MV-4-11 (cell line): ENCODE measurements at regions not wholly inside any gene's neighbourhood (a gene's known extent, or its start where the extent isn't known, plus 50 kb on each side); places are given as distances from the start of the nearest gene placed in this dataset.
"Not testable (repeated sequence)": the region's sequence is repeated elsewhere in the genome, so short reads cannot be mapped to it uniquely, and the experiment has no call there.

Source experiments
- DNase-seq: peaks from one replicate; lab custom pipeline; 2025; lab: John Stamatoyannopoulos, UW

- DNase-seq: no peak
Measured at GRCh38 chr7:69439636-69440325, 158.5 kb upstream of the AUTS2 start.

- DNase-seq: no peak
Measured at GRCh38 chr7:69440976-69441375, 157.3 kb upstream of the AUTS2 start.

DNA sequence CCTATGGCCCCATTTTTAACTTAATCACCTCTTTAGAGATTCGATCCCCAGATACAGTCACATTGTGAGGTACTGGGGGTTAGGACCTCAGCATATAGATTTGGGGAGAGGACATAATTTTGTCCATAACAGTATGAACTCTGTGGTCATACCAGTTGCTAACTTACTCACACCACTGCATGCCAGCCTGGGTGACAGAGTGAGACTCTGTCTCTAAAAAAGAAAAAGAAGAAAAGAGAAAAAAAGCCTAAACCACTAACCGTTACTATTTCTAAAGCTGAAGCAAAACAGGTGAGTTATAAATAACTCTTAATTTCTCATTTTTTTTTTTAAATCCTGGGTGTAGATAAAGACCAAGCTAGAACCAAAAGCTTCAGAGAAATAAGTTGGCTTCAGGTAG is 155.1 kb upstream of the AUTS2 start:
- DNase-seq: no peak

DNA sequence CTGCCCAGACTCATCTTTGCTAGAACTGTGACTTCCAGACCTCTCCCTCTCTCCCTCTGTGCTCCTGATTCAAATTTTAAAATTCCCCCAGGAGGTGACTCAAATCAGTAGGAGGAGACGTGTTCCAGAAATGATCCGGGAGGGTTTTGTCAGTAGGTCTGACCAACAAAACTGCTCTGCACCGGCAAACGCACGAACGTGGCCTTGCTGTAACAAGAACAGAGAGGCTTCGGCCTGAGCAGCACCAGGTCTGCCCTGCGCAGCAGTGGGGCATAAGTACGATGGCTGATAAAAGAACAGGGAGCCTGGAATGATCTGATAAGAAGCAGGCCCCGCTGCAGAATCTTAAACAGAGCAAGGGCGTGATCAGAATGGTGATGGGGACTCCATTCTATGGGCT is 152.7 kb upstream of the AUTS2 start:
- DNase-seq: no peak

- DNase-seq: not testable (repeated sequence)
Measured at GRCh38 chr7:69446213-69446612, 152.1 kb upstream of the AUTS2 start.

- no peak for DNase-seq
Measured at GRCh38 chr7:69448071-69448470, 150.2 kb upstream of the AUTS2 start.

GRCh38 chr7:69450456-69450855 is 147.8 kb upstream of the AUTS2 start:
- no peak for DNase-seq

DNA sequence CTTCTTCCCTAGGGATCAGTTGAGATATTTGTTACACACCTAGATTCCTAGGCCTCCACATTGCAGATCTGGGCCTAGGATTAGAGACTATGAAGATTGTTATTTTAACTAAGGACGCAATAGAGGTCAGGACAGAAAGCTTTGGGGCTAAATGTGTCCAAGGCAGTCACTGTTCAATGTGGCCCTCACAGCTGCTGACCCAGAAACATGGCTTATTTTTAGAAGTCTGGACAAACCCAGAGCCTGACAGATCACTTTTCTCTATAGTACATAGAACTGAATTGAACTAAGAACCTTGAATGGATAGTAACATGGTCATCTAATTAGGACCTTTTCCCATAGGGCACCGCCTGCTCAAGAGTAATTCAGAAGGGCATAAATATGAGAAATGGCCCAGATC is 146.6 kb upstream of the AUTS2 start:
- DNase-seq: no peak

DNA sequence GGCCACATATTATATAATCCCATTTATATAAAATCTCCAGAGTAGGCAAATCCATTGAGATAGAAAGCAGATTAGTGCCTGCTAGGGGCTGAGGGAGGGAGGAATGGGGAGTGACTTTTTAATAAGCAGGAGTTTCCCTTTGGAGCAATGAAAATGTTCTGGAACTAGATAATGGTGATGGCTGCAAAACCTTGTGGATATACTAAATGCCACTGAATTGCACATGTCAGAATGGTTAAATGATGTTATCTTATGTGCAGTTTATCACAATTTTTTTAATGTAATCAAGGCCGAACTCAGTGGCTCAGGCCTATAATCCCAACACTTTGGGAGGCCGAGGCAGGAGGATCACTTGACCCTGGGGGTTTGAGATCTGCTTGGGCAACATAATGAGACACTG is 145.5 kb upstream of the AUTS2 start:
- DNase-seq: no peak

DNA sequence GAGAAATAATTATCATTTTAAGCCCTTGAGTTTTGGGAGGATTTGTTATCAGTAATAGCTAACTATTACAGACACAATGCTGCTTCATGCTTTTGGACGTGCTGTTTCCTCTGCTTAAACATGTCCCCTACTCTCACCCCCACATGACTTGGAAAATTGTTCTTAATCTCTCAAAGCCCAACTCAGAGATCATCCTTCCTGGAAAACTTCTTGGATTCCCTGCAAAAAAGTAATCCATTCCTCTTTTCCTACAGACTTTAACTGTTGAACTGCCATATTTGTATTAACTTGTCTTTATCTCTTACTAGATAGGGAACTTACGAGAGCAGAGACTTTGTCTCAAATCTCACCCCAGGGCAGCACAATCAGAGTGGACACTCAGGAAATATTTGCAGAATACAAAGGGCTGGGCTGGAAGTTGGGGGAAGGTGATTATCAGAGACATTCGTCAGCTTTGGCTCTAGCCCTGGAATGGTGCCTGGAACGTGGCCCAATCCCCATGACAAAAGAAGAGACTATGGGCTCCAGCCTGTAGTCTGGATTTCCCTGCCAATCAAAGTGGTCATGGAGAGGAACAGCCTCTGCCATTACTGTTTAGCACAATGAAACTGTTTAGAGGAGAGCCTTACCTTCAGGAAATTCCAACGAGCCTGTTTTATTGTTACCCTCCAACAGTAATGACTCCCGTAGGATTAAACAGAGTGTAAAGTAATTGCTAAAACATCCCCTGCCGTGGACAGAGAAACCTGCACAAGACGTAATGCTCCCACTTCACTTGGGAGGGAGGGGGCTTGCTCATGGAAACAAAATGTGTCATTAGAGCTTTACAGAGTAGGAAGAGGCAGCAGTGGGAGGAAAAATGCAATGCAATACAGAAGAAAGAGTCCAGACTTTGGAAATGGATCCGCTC is 140.4 kb upstream of the AUTS2 start:
- no peak for DNase-seq

- DNase-seq: no peak
Measured at GRCh38 chr7:69464035-69464434, 134.2 kb upstream of the AUTS2 start.

- DNase-seq: no peak
Measured at GRCh38 chr7:69465262-69465661, 133.0 kb upstream of the AUTS2 start.

DNA sequence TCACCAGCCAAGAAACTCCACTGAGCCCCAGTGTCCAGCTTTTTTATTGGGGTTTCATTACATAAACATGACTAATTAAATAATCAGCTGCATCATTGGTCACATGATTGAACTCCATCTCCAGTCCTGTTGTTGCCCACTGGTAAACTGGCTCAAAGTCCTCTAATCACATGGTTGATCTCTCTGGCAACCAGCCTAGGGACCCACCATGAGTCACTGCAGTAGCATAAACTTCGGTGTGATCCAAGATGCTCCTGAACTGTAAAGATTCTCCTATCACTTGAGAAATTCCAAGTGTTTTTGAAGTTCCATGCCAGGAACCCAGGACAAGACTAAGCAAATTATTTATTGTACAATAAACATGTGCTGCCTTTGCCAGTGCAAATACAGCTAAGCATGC is 130.4 kb upstream of the AUTS2 start:
- no peak for DNase-seq

GRCh38 chr7:69476416-69476815 is 121.9 kb upstream of the AUTS2 start:
- DNase-seq: no peak

DNA sequence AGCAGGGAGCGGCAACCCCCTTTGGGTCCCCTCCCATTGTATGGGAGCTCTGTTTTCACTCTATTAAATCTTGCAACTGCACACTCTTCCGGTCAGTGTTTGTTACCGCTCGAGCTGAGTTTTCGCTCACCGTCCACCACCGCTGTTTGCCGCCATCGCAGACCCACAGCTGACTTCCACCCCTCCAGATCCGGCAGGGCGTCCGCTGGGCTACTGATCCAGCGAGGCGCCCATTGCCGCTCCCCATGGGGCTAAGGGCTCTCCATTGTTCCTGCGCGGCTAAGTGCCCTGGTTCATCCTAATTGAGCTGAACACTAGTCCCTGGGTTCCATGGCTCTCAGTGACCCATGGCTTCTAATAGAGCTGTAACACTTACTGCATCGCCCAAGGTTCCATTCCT is 115.6 kb upstream of the AUTS2 start:
- DNase-seq: no peak

DNA sequence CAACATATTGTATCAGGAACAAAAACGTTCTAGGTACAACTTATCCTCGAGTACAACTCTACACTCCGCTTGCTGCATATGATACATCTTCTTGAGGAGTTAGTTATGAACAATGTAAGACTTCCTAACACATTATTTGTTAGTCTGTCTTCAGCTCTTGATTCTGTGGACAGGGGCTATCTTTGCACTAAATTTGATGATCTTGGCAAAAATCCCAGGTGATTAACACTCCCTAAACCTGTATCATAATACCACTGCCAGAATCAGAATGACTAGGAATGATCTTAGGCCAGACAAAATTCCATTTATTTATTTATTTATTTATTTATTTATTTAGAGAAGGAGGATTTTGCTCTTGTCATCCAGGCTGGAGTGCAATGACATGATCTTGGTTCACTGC is 108.7 kb upstream of the AUTS2 start:
- DNase-seq: no peak

DNA sequence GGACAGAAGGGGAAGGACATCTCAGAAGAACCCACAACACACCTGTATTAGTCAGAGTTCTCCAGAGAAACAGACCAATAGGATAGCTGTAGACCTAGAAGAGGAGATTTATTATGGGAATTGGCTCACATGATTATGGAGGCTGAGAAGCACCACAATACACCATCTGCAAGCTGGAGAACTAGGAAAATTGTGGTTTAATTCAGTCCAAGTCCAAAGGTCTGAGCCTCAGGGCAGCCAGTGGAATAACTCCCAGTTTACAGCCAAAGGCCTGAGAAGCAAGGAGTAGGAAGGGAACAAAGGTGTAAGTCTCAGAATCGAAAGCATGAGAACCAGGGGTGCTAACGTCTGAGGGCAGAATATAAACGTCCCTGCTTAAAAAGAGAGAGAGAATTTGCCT is 99.6 kb upstream of the AUTS2 start:
- no peak for DNase-seq

DNA sequence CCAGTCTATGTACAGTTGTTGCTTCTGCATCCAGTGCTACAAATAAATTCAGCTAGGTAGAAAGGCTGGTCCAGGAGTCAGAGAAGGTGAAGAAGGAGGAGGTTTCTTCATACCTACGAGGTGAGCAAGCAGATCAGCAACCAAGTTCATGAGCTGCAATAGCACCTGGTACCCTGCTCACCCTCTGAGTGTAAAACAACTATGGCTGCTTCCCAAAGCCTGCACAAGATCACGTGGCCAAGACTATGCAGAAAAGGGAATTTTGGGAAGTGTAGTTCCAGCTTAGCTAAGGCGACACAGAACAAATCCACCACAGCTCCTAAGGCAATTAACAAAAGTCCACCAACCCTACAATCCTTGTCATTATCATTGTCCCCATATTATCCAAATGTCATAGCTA is 95.9 kb upstream of the AUTS2 start:
- DNase-seq: no peak

DNA sequence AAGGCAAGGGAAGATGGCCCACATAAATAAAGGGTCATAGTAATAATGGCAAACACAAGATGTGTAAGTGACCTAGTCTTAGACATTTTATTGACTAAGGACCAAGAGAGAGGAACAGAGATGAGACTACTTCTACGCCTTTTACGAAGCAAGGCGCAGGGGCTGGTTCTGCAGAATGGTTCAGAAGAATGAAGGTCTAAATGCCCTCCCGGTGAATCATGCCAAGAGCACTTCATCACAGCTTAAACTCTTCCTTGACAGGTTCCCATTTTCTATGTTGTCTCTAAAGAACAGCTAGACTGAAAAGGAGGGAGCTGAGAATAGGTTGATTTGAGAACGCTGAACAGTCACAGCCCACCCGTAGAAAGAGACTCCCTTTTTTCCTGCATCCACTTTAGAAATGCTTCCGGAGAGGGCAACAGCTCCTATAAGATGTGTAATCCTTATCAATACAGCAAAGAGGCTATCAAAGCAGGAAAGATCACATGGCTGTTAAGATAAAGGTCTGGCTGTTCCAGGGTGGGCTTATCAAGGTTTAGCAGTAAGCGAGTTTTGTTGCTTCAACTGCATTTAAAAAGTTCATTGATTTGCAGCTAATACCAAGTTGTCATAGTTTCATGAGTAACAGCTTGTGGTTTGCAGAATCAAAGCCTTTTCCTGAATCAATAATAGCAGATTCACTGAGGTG is 93.4 kb upstream of the AUTS2 start:
- peak; percentile 58 for DNase-seq

- DNase-seq: no peak
Measured at GRCh38 chr7:69508736-69509135, 89.5 kb upstream of the AUTS2 start.

GRCh38 chr7:69510114-69510513 is 88.2 kb upstream of the AUTS2 start:
- DNase-seq: no peak

DNA sequence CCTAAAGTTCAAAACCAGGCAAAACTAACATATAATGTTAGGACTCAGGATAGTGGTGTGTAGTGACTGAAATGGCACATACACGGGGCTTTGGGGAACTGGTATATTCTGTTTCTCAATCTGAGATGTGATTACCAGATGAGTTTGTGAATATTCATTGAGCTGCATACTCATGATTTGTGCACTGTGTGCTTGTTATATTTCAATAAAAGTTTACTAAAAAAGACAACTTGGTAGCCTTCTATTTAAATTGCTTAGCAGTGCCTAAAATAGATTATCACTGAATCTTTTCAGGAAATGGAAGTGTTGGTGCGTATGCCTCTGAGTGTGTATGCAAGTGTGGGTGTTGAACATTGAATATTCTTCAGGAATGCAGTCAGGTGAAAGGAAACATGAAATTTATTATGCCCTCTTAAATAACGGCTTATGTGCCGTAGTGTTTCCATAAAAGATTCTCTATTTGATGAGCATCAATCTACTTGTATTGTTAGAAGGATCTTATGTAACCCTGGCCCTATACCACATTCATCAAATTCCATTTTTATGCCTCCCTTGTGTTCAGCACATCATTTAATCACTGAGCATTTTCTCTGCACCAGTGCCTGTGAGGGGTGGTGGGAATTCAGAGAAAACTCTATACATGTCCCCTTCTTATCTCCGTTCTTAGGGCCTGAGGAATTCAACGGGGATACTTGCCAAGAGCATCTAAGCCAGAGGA is 82.6 kb upstream of the AUTS2 start:
- DNase-seq: no peak
